Testis (tissue), 2 donors: ENCODE measurements at regions not wholly inside any gene's neighbourhood (a gene's known extent, or its start where the extent isn't known, plus 50 kb on each side); places are given as distances from the start of the nearest gene placed in this dataset.

Source experiments
- DNase-seq: peaks from one replicate; pipeline ENCODE4 v3.0.0-alpha.2; 2019
- H3K27ac ChIP-seq, 2 donors: fragments of 200-600 bp; sonication (generic); one replicate each; pipeline ENCODE4 v1.5.1; 2019
- H3K27me3 ChIP-seq: fragments of 200-600 bp; sonication (generic); one replicate; pipeline ENCODE4 v1.5.1; 2019
- H3K36me3 ChIP-seq: fragments of 200-600 bp; sonication (generic); one replicate; pipeline ENCODE4 v1.5.1; 2017; ENCODE audit warnings: low read depth; ENCODE audit errors: missing control alignments
- H3K4me1 ChIP-seq: fragments of 200-600 bp; sonication (generic); one replicate; pipeline ENCODE4 v1.5.1; 2019
- H3K4me3 ChIP-seq, 2 donors: fragments of 200-600 bp; sonication (generic); one replicate each; pipeline ENCODE4 v1.5.1; 2017 to 2019
- H3K9me3 ChIP-seq: fragments of 200-600 bp; sonication (generic); one replicate; pipeline ENCODE4 v1.5.1; 2017
- CTCF ChIP-seq, 3 experiments: fragments of 450-650 bp in 2 of 3; fragments of 200-600 bp in 1 of 3; sonication (generic) in 1 of 3; IDR thresholded peaks; one replicate each; pipeline ENCODE4 v1.5.1; 2016 to 2019; ENCODE audit warnings: antibody characterized with exemption in 3 of 3, mild to moderate bottlenecking in 2 of 3, moderate library complexity in 1 of 3
- POLR2A ChIP-seq: fragments of 450-650 bp; IDR thresholded peaks from one replicate; pipeline ENCODE4 v1.6.1; 2017; ENCODE audit warnings: antibody characterized with exemption, mild to moderate bottlenecking, moderate library complexity
- WGBS, 2 donors: methylation state at CpG; one replicate each; pipeline ENCODE4 v1.1.5; 2018; 5-methylcytosine and 5-hydroxymethylcytosine counted together
- intact Hi-C: fragments of 100-400 bp; cut with DNase I; formaldehyde crosslinking; loops from one replicate; pipeline ENCODE4 v1.15.1; 2023; ENCODE audit warnings: low total_unique reads
- small RNA-seq, 2 donors: library from RNA; depleted of rRNA; stranded (forward); fragments of <200 nt; gene quantifications; one replicate each; pipeline ENCODE3, GENCODE V24; 2016

- H3K9me3 ChIP-seq: no peaks in the 10 kb centered on the region
- no peak for DNase-seq
- no peaks in the 10 kb centered on the region for H3K27me3 ChIP-seq
- H3K4me1 ChIP-seq: no peaks in the 10 kb centered on the region
- 87 to 89% methylated on average over 6 of the region's 6 CpGs for whole genome bisulfite sequencing, 2 donors
- TF ChIP-seq POLR2A (no peak), CTCF (IDR thresholded peaks at IDR 0.05) (no peak)
- H3K27ac ChIP-seq: no peak overlapping the region
- intact Hi-C loops: no loop called here
- H3K36me3 ChIP-seq: no peaks in the 10 kb centered on the region
- no peak overlapping the region for H3K4me3 ChIP-seq
Observed at GRCh38 chr6:24072038-24072746, 53.8 kb upstream of the NRSN1 start.

- WGBS, 2 donors: 87 to 92% methylated on average over 1 of the region's 1 CpG
- no peak overlapping the region for H3K27ac ChIP-seq
- no peaks in the 10 kb centered on the region for H3K36me3 ChIP-seq
- H3K27me3 ChIP-seq: no peaks in the 10 kb centered on the region
- no peaks in the 10 kb centered on the region for H3K4me1 ChIP-seq
- no peak overlapping the region for H3K4me3 ChIP-seq
- TF ChIP-seq POLR2A (no peak), CTCF (IDR thresholded peaks at IDR 0.05) (no peak)
- no peaks in the 10 kb centered on the region for H3K9me3 ChIP-seq
- DNase-seq: no peak
- intact Hi-C loops: no loop called here
Observed at GRCh38 chr6:24076011-24076410, 50.0 kb upstream of the NRSN1 start.

Small RNAs in the stretch of these regions (small RNA-seq; reads per million reads assigned to genes)
- 0 reads per million in 2 donors for gene AL133270.1
- 0 reads per million in 2 donors for gene RNU6-1060P
- gene SPTLC1P2: 0 reads per million in 2 donors
